H9 (cell line): ENCODE measurements at regions not wholly inside any gene's neighbourhood (a gene's known extent, or its start where the extent isn't known, plus 50 kb on each side); places are given as distances from the start of the nearest gene placed in this dataset.

ENCODE experiments used
- DNase-seq: peaks from one replicate; pipeline ENCODE4 v3.0.0-alpha.2; 2017
- H2AFZ ChIP-seq: one replicate; pipeline ENCODE4 v1.6.1; 2013; ENCODE audit warnings: mild to moderate bottlenecking, low read length, control low read depth, moderate library complexity
- H2AK5ac ChIP-seq: 2 replicates; pipeline ENCODE4 v1.6.1; 2013; ENCODE audit warnings: low read length, control low read depth, mixed read lengths; ENCODE audit not compliant: insufficient read length
- H2BK120ac ChIP-seq: one replicate; pipeline ENCODE4 v1.6.1; 2013; ENCODE audit warnings: low read depth, mild to moderate bottlenecking, low read length, control low read depth, inconsistent platforms; ENCODE audit not compliant: poor library complexity, severe bottlenecking
- H2BK12ac ChIP-seq: 2 replicates; pipeline ENCODE4 v1.6.1; 2013; ENCODE audit warnings: low read length, control low read depth, mixed read lengths, low read depth; ENCODE audit not compliant: insufficient read length
- H2BK15ac ChIP-seq: 2 replicates; pipeline ENCODE4 v1.6.1; 2013; ENCODE audit warnings: low read depth, low read length, control low read depth
- H2BK20ac ChIP-seq: one replicate; pipeline ENCODE4 v1.6.1; 2013; ENCODE audit warnings: low read depth, mild to moderate bottlenecking, low read length, control low read depth, inconsistent platforms; ENCODE audit not compliant: poor library complexity, severe bottlenecking
- H2BK5ac ChIP-seq: 2 replicates; pipeline ENCODE4 v1.6.1; 2013; ENCODE audit warnings: low read length, control low read depth, mixed read lengths; ENCODE audit not compliant: insufficient read length
- H3K14ac ChIP-seq: 2 replicates; pipeline ENCODE4 v1.6.1; 2013; ENCODE audit warnings: low read length, control low read depth; ENCODE audit not compliant: insufficient read depth
- H3K18ac ChIP-seq: 2 replicates; pipeline ENCODE4 v1.6.1; 2013; ENCODE audit warnings: low read depth, mild to moderate bottlenecking, mixed read lengths, low read length, control low read depth; ENCODE audit not compliant: insufficient read length
- H3K23ac ChIP-seq: 2 replicates; pipeline ENCODE4 v1.6.1; 2013; ENCODE audit warnings: low read length, control low read depth, mixed read lengths, low read depth; ENCODE audit not compliant: insufficient read length
- H3K23me2 ChIP-seq: 2 replicates; pipeline ENCODE4 v1.6.1; 2013; ENCODE audit warnings: low read depth, mild to moderate bottlenecking, mixed read lengths, low read length, control low read depth; ENCODE audit not compliant: insufficient read length, poor library complexity, severe bottlenecking
- H3K27ac ChIP-seq: 2 replicates; pipeline ENCODE4 v1.5.1; 2013; ENCODE audit warnings: low read length, control low read depth, mixed read lengths, low read depth; ENCODE audit not compliant: insufficient read length
- H3K27me3 ChIP-seq: 2 replicates; pipeline ENCODE4 v1.6.1; 2013; ENCODE audit warnings: low read length, control low read depth, inconsistent platforms; ENCODE audit not compliant: insufficient read depth
- H3K4ac ChIP-seq: 2 replicates; pipeline ENCODE4 v1.6.1; 2013; ENCODE audit warnings: low read depth, mild to moderate bottlenecking, control low read depth, inconsistent platforms, low read length, moderate library complexity
- H3K4me1 ChIP-seq: 2 replicates; pipeline ENCODE4 v1.6.1; 2013; ENCODE audit warnings: low read length, control low read depth, inconsistent platforms; ENCODE audit not compliant: insufficient read depth
- H3K4me2 ChIP-seq: 2 replicates; pipeline ENCODE4 v1.6.1; 2013; ENCODE audit warnings: low read length, control low read depth, mixed read lengths; ENCODE audit not compliant: insufficient read length, insufficient read depth
- H3K56ac ChIP-seq: 2 replicates; pipeline ENCODE4 v1.6.1; 2013; ENCODE audit warnings: low read depth, mild to moderate bottlenecking, mixed read lengths, low read length, control low read depth; ENCODE audit not compliant: insufficient read length
- H3K79me1 ChIP-seq: 2 replicates; pipeline ENCODE4 v1.6.1; 2013; ENCODE audit warnings: low read depth, mild to moderate bottlenecking, moderate library complexity, low read length, control low read depth, inconsistent platforms; ENCODE audit not compliant: insufficient read depth, poor library complexity, severe bottlenecking
- H3K79me2 ChIP-seq: 2 replicates; pipeline ENCODE4 v1.6.1; 2013; ENCODE audit warnings: low read length, control low read depth, inconsistent platforms; ENCODE audit not compliant: insufficient read depth
- H3K9ac ChIP-seq: 2 replicates; pipeline ENCODE4 v1.6.1; 2013; ENCODE audit warnings: low read length, control low read depth, mixed read lengths; ENCODE audit not compliant: insufficient read length; ENCODE audit errors: extremely low read depth
- H3K9me3 ChIP-seq: one replicate; pipeline ENCODE4 v1.6.1; 2013; ENCODE audit warnings: low read depth, low read length, inconsistent platforms; ENCODE audit not compliant: control insufficient read depth
- H3T11ph ChIP-seq: one replicate; pipeline ENCODE4 v1.6.1; 2013; ENCODE audit warnings: mild to moderate bottlenecking, low read length, control low read depth, inconsistent platforms
- H4K20me1 ChIP-seq: one replicate; pipeline ENCODE4 v1.6.1; 2013; ENCODE audit not compliant: control insufficient read depth, insufficient read length, insufficient read depth
- H4K5ac ChIP-seq: 2 replicates; pipeline ENCODE4 v1.6.1; 2013; ENCODE audit warnings: low read depth, mild to moderate bottlenecking, mixed read lengths, low read length, control low read depth; ENCODE audit not compliant: insufficient read length
- H4K8ac ChIP-seq: replicated peaks from 2 replicates; pipeline ENCODE4 v1.6.1; 2013; ENCODE audit warnings: low read length, control low read depth, mixed read lengths, low read depth; ENCODE audit not compliant: insufficient read length
- H4K91ac ChIP-seq: 2 replicates; pipeline ENCODE4 v1.6.1; 2013; ENCODE audit warnings: low read depth, mild to moderate bottlenecking, moderate library complexity, mixed read lengths, low read length, control low read depth; ENCODE audit not compliant: insufficient read length
- H3K27ac Mint-ChIP-seq, 3 experiments: 2 replicates in 2 of 3; 3 replicates in 1 of 3; pipeline ENCODE4 v1.8.0; 2020 to 2021; ENCODE audit warnings: mixed read lengths in 3 of 3, mild to moderate bottlenecking in 1 of 3, moderate library complexity in 1 of 3
- H3K27me3 Mint-ChIP-seq: 2 replicates; pipeline ENCODE4 v1.8.0; 2021; ENCODE audit warnings: low read depth, mild to moderate bottlenecking, moderate library complexity, mixed read lengths
- H3K36me3 Mint-ChIP-seq, 3 experiments: 2 replicates in 2 of 3; 3 replicates in 1 of 3; pipeline ENCODE4 v1.8.0; 2020 to 2021; ENCODE audit warnings: low read depth in 3 of 3, mixed read lengths in 3 of 3; ENCODE audit not compliant: insufficient read depth in 1 of 3
- H3K4me1 Mint-ChIP-seq, 2 experiments: 2 replicates each; pipeline ENCODE4 v1.8.0; 2020; ENCODE audit warnings: mixed read lengths in 2 of 2
- H3K4me3 Mint-ChIP-seq, 2 experiments: 2 replicates in 1 of 2; 3 replicates in 1 of 2; pipeline ENCODE4 v1.8.0; 2020 to 2021; ENCODE audit warnings: mild to moderate bottlenecking in 2 of 2, mixed read lengths in 2 of 2, moderate library complexity in 1 of 2
- H3K9me3 Mint-ChIP-seq, 2 experiments: 2 replicates in 1 of 2; 3 replicates in 1 of 2; pipeline ENCODE4 v1.8.0; 2020; ENCODE audit warnings: mild to moderate bottlenecking in 2 of 2, mixed read lengths in 2 of 2, moderate library complexity in 1 of 2
- CTCF ChIP-seq: fragments of 200-600 bp; sonication (generic); conservative IDR thresholded peaks from 3 replicates; pipeline ENCODE4 v1.8.0; 2021; ENCODE audit warnings: antibody characterized with exemption, mild to moderate bottlenecking
- WGBS: extraction: QIAGEN DNeasy Blood & Tissue Kit; methylation state at CpG from one replicate; pipeline ENCODE4 v1.1.7; 2013; ENCODE audit warnings: missing lambda C conversion rate, low lambda C conversion rate, mixed read lengths; ENCODE audit not compliant: insufficient read length; ENCODE audit errors: extremely low coverage; 5-methylcytosine and 5-hydroxymethylcytosine counted together

DNA sequence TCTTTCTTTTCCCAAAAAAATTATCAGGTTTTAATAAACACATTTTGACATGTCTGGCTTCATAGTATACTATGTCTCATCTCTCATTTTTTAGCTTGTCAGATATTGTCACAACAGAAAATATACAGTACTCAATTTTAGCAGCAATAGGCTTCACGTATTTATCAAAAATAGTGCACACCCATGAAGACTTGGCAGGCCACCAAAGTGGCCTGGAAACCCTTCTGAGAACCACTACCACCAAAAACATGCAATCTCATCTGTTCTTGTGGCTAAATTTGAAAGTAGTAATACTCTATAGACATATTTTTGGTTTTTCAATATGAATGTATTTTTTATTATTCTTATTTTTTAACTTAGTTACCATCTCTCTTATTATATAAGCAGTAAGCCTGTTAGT, 1094.5 kb upstream of the LRRN3 start:
- no peak for DNase-seq
- H3K36me3 Mint-ChIP-seq: no peaks in the 10 kb centered on the region
- no peak overlapping the region for H3K4me3 Mint-ChIP-seq

More for the DNA sequence above, 1094.5 kb upstream of the LRRN3 start:
- Histone ChIP-seq H3K9me3 (no peaks in the 10 kb centered on the region), H4K20me1 (no peaks in the 10 kb centered on the region), H3K4ac (no peak overlapping the region), H3K14ac (no peak overlapping the region), H3K4me2 (no peak overlapping the region), H3K79me1 (no peaks in the 10 kb centered on the region), H3T11ph (no peak overlapping the region), H3K18ac (no peak overlapping the region), H3K9ac (no peak overlapping the region), H2BK12ac (no peak overlapping the region), H2AK5ac (no peak overlapping the region), H3K4me1 (no peaks in the 10 kb centered on the region), H2BK120ac (no peak overlapping the region), H3K23ac (no peak overlapping the region), H3K27ac (no peak overlapping the region), H3K27me3 (no peaks in the 10 kb centered on the region), H3K79me2 (no peaks in the 10 kb centered on the region), H2BK15ac (no peak overlapping the region), H2BK20ac (no peak overlapping the region), H2AFZ (no peak overlapping the region), H4K91ac (no peak overlapping the region), H4K8ac (no peak overlapping the region), H2BK5ac (no peak overlapping the region), H4K5ac (no peak overlapping the region), H3K23me2 (no peaks in the 10 kb centered on the region), H3K56ac (no peak overlapping the region)
- H3K4me1 Mint-ChIP-seq: no peaks in the 10 kb centered on the region
- no peaks in the 10 kb centered on the region for H3K9me3 Mint-ChIP-seq
- no peak for TF ChIP-seq CTCF
- WGBS: no CpG with 5 or more reads among the region's 1 CpG
- H3K27me3 Mint-ChIP-seq: no peaks in the 10 kb centered on the region
- H3K27ac Mint-ChIP-seq: no peak overlapping the region
